ENCODE measurements at regions not wholly inside any gene's neighbourhood (a gene's known extent, or its start where the extent isn't known, plus 50 kb on each side); places are given as distances from the start of the nearest gene placed in this dataset.
A peak's percentile ranks its signal among the peaks of the same experiment; 100 is the strongest.

DNA sequence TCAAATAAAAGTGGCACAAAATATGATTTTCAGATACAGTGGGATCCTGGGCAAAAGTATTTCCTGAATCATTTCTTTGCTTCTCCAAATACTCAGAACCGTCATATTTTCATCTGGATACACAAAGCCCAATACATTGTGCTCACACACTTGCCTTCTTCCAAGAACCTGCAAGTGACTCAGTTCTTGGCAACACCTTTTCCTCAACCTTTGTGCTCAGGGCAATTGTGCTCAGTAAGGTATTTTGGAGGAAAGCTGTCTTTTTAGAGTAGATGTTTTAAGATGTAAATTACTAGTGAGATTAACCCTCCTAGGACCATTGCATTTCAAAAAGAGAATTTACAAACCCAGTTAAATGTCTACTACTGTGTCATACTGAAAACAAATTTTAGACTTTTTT is 233.5 kb downstream of the EFNB2 start:
- peak; percentile 17 for DNase-seq (ENCODE audit: low read depth, low spot score)

DNA sequence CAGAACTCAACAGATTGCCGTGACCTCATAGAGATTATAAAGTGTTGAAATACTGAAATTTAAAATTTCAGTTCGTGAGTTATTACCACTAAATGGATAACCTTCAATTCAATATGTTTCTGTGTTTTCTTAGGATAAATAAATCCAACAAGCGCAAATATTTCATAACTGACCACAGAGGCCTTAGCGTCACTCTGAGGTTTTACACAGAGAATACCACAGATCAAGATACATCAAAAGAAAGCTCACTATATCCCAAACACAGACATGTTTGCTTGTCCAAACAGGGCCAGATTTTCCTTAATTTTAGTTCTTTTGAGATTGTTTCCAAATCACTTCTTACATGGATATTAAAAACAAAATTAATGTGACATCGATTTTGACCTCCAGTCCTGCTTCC is 235.8 kb downstream of the EFNB2 start:
- DNase-seq (ENCODE audit: low read depth, low spot score), result no peak

DNA sequence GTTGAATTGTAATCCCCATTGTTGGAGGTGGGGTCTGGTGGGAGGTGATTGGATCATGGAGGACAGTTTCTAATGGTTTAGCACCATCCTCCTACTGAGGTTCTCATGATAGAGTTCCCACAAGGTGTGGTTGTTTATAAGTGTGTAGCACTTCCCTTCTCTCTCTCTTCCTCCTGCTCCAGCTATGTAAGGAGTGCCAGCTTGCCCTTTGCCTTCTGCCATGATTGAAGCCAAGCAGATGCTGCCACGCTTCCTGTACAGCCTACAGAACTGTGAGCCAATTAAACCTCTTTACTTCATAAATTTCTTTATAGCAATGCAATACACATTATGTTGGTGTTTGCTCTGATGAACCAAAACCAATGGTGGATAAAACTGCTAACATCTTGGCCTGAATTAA is 238.2 kb downstream of the EFNB2 start:
- DNase-seq (ENCODE audit: low read depth, low spot score), result no peak

DNA sequence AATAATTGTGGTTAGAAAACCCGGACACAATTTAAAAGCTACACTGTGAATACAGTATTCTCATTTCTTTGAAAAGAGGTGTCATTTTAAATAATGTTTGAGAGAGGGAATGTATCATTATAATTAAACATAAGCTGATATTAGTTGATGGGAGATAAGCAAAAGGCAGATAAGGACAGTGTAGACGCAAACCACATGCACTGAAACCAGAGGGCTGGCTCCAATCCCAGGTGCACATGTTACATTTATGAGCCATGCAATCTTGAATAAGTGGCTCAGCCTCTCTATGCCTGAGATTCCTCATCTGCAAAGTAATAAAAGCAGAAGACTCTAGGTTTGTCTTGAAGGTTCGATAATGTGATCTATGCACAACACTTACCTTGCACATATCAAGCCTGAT is 238.7 kb downstream of the EFNB2 start:
- DNase-seq (ENCODE audit: low read depth, low spot score), result no peak

DNA sequence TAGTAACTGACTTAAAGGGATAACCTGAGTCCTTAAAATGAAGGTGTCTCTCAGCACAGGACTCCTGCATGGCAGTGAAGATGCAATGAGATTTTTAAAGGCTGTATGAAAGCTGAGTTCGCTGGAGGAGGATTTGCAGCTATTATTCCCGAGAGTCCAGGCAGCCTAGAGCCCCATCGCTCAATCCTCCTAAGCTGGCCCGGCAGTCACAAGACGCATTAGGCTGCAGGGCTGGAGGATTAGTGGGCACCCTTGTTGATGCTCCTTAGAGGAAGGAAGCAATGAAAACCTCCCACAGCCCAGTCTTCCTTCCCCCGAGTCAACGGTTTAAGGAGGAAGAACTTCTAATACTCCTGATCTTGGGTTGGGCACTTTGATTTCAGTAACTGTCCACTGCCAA is 239.5 kb downstream of the EFNB2 start:
- DNase-seq (ENCODE audit: low read depth, low spot score), result no peak

DNA sequence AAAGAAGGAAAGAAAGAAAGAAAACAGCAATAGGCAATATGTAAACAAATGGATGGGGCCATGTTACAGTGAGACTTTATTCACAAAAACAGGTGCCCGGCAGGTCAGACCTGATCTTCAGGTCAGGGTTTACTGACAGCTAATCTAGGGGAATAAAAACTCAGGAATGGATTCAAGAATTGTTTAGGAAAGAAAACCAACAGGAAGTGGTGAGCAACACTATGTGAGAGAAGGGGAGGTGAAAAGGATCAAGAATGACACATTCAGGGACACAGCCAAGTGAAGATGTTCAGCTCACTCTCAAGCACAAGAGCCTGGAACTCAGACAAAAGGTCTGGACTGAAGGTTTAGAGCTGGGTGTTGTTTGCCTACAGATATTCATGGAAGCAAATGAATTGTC is 244.5 kb downstream of the EFNB2 start:
- peak; percentile 13 for DNase-seq (ENCODE audit: low read depth, low spot score)

DNA sequence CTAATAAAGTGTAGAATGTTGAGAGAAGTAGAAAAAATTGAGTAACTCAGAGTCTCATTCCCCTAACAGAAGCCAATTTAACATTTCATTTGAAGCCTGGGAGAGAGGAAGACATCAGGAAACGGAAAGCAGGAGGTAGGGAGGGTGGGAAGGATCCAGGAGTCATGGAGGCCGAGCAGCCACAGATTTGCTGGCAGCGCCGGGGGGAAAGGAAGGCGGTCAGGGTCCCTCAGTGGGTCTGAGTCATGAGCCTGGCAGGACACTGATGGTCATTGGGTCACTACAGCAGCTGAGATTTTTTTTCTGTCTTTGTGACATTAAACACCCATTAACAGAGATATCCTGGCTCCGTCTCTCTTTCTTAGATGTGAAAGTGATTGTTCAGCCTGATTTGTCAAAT is 248.1 kb downstream of the EFNB2 start:
- no peak for DNase-seq (ENCODE audit: low read depth, low spot score)

DNA sequence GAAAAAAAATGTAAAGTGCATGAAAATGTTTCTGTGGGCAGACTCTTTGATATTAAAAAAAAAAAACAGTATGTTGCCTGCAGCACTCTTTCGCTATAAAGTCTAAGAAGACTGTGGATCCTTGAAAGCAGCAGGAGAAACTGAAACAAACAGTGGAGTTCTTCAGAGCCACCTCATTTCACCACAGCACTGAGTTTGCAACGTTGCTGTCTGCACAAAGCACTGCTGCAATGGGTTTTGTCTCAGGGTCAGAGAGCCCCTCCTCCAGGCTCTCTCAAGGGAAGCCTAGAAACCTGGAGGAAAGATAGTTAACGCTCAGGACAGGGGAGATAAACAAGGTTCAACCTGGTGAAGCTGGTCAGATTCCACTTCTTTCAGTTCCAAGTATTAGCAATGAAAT is 248.7 kb downstream of the EFNB2 start:
- no peak for DNase-seq (ENCODE audit: low read depth, low spot score)

DNA sequence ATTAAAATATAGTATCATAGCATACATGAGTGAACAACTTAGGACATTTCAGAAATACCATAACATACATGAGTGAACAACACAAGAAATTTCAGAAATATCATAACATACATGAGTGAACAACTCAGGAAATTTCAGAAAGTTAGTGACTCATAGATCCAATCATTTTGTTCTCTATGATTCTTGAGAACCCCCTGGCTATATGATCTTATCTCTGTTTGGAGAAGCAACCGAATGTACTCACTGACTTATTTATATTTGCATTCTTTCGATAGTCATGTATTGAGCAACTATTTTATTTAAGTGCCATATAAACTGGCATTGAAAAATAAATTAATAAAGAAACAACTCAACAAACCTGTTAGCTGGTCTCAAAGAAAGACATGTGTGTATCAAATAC is 251.1 kb downstream of the EFNB2 start:
- DNase-seq (ENCODE audit: low read depth, low spot score), result no peak

DNA sequence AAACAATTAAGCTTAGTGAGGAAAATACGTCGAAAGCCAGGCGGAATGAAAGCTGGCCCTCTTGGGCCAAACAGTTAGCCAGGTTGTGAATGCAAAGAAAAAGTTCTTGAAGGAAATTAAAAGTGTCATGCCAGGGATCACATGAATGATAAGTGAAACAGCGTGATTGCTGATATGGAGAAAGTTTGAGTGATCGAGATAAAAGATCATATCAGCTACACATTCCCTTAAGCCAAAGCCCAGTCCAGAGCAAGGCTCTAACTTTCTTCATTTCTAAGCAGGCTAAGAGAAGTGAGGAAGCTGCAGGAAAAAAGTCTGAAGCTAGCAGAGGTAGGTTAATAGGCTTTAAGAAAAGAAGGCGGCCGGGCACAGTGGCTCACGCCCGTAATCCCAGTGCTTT is 254.0 kb downstream of the EFNB2 start:
- DNase-seq (ENCODE audit: low read depth, low spot score), result no peak

DNA sequence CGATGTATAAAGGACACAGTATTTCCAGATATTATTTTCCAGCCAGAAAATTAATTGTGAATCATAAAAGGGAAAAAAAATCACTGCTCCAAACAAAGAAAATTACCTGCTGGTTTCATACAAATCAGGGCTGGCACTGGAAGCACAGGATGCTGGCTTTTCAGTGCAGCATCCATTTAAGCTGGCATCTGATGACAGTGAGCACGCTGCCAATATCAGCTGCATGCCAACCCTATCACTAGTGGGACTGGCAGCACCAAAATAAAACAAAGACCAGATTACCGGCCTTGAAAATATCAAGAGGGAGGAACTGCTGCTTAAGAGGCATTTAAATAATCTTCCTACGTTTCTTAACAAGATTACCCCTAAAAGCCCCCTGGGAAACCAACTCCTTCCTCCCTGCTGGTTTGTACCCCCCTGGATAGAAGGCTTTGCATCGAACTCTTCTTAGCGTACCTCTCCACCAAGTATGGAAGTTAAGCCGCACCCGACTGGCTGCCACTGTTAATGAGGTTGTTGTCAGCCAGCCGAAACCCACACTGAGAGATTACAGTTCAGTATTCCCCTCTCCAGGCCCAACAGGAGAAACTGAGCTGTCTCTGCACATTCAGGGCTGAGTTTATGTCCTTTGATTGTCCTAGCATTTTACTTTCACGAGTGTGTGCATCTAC is 257.8 kb downstream of the EFNB2 start:
- peak; percentile 42 for DNase-seq (ENCODE audit: low read depth, low spot score)

DNA sequence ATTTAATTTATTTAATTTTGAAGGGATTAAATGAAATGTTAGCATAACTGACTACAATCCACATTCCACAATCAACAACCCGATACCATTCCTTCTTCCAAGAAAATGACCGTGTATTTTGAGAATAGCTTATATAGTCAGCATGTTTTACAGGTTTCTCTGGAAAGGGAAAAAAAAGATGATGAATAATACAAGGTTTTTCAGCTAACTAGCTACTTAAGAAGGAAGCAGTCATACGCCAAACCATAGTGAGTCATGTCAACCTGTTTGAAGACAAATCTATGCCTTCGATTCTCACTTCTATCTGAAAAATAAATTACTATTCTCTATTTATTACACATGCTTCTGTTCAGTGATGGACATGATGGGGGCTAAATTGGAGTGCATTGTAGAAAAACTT is 258.6 kb downstream of the EFNB2 start:
- DNase-seq (ENCODE audit: low read depth, low spot score), result peak; percentile 55

DNA sequence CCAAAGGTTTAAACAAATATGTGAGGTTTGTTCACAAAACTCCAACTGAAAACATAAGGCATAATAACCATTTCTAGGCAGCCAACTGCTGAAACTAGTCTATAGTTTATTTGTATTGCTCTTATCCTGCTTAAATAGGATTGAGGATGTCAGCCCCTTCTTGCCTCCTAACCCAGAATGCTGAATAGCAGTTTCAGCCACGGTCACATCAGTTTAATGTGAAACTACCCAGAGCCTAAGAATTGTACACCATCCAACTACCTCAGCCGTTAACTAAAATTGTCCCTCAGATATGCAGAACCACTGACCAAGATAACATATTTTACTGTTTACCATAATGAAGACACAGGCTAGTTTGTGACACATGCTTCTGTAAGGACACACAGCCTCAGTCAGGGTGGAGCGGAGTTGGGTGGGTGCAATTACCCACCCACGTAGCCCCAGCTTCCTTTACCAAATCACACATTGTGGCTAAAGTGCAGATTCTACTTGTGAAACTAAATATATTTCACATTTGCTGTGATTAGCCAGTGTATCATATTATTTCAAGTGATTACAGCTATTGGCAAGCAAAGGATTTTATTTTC is 259.9 kb downstream of the EFNB2 start:
- no peak for DNase-seq (ENCODE audit: low read depth, low spot score)

DNA sequence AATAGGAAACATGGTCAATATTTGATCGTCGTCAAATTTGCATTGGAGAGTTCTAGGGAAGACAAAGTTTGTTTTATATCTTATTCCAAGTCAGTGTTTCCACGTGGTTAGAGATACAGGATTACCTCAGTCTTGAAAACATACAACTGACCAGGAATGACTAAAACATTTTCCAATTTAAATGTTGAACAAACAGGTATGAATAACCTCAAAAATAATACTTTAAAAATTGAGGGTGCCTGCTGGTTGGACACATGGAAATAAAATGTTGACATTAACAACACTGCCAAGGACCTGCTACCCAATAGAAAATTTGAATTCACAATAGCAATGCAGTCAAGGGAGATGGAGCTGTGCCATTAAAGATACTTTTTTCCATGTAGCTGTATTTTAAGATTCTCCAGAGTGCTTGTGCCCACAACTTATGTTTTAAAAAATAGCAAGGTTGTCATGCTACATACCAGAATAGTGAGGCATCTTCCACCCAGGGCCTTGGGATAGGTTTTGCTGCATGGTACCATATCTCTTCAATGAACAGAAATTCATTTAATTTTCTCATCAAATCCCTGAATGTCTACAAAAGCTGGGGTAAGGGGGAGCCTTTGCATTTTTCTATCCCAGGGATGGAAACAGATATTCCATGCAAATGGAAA is 260.8 kb downstream of the EFNB2 start:
- no peak for DNase-seq (ENCODE audit: low read depth, low spot score)

DNA sequence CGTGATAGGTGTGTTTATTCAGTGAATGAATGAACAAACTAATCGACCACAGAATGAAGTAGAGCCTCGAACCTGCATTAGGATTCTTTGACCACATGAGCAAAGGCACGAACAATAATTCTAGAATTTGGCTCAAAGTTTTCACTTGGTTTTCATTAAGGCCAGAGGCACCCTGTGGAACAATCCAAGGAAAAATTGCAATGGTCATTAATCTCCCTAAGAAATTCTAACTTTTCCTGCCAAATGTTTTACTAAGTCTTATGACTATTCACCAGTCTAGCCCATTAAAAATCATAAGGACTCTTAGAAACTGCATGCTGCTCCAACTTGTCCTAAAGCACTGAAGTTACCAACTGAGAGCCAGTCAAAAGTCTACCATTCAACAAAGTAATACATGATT is 271.7 kb downstream of the EFNB2 start:
- no peak for DNase-seq (ENCODE audit: low read depth, low spot score)

DNA sequence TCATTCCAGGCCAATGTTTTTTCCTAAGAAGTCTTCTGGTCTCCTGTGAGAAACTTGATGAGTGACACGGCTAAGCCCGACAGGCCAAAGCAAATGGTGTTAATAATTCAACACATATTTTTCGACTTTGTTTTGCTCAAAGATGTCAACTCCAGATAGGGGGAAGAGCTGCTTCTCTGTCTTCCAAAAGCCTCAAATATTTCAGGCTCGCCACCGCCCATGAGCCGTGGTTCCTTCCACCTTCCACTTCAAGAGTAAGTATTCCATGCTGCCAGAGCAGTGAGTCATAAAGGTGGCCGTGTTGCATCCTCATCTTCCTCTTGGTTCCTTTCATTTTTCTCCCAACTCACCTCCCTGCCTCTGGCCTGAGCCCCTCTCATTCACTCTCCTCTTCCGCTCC is 272.6 kb downstream of the EFNB2 start:
- DNase-seq (ENCODE audit: low read depth, low spot score), result no peak

DNA sequence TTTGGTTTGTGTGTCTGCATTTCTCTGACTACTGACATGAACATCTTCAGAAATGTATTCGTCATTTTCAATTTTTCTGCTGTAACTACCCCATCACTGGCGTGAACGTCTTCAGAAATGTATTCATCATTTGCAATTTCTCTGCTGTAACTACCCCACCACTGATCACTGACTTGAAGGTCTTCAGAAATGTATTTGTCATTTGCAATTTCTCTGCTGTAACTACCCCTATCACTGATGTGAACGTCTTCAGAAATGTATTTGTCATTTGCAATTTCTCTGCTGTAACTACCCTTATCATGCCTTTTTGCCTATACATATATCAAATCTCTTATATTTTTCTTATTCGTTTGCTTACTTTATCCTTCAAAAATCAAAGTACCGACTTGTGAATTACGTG is 274.0 kb downstream of the EFNB2 start:
- no peak for DNase-seq (ENCODE audit: low read depth, low spot score)

DNA sequence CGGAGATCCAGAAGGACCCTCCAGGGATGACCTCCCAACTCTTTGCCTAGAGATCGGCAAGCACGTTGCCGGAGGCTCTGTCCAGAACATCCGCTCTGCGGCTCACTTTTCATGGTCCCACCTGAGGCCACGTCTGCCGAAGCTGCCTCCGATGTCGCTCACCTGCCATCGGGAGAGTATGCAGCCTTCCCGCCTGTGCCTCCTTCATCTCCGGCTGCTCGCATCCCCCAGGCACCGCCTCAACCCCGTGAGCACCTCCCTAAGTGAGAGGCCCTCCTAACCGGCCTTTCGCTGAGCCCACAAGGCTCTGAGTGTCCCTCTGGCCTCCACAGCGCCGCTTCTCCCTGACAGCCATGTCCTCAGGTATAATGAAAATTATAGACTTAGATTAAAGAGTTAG is 275.1 kb downstream of the EFNB2 start:
- no peak for DNase-seq (ENCODE audit: low read depth, low spot score)

DNA sequence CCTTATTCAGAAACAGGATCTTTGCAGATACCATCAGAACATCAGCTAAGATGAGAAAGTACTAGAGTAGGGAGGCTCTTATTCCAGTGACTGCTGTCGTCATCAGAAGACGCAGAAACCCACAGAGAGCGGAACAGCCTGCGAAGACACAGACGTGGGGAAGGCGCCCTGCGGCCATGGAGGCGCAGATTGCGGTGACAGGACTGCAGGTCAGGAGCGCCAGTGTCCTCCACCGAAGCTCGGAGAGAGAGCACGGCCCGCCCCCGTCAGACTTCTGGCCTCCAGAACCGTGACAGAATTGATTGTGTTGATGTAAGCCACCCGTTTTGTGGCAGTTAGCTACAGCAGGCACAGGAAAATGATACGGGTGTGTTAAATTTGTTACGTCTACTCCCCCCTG is 275.5 kb downstream of the EFNB2 start:
- no peak for DNase-seq (ENCODE audit: low read depth, low spot score)

DNA sequence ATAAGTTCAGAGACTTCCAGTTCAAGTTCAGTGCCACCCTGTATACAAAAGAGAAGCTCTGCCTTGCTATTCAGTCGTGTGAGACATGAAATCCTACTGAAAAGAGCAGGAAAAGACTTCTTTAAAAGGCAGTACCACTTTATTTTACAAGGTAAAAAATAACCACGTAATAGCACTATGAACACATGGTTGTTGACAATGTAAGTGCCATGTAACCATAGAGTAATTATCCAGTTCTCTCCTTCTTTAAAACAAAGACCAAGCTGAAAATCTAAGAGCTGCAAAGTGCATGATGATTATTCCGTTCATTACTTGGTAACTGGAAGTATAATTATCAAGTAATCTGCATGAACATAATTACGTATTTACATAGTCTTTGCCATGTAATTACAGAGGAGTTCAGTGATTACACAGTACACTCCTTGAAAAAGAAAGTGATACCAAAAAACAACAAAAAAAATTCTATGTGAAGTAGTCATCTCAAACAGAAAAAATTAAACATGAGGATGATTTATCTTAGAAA is 288.7 kb downstream of the EFNB2 start:
- DNase-seq (ENCODE audit: low read depth, low spot score), result no peak

DNA sequence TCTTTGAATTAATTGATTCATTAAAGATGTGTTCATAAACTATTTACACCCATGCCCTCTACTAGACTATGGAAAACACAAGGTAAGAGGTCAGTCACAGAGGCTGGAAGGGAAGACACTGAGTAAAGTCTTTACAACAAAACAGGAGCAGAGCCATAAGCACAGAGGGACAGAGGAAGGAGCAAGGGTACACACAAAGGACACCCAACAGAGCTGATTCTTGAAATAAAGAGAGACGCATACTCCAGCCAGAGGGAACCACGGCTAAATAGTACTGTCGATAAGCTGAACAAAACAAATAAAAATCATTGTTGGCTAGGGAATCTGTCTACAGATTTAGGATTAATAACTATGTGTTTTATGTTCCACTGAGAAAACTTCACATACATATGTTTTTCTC is 289.2 kb downstream of the EFNB2 start:
- peak; percentile 36 for DNase-seq (ENCODE audit: low read depth, low spot score)

DNA sequence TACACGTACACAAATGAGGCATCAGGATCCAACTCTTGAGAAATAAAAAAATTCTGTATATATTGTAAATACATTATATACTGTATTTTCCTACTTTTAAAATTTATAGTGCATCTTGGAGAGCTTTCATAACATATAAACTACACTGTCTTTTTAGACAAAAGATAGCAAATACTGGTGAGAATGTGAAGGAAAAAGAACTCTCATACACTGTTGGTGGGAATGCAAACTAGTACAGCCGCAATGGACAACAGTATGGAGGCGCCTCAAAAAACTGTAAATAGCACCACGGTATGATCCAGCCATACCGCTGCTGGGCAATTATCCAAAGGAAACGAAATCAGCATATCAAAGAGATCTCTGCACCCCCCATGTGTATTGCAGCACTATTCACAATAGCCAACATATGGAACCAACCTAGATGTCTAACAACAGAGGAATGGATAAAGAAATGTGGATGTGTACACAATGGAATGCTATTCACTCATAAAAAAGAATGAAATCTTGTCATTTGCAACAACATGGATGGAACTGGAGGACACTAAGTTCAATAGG is 292.4 kb downstream of the EFNB2 start:
- DNase-seq (ENCODE audit: low read depth, low spot score), result no peak
